Daoy (cell line): ENCODE measurements at regions not wholly inside any gene's neighbourhood (a gene's known extent, or its start where the extent isn't known, plus 50 kb on each side); places are given as distances from the start of the nearest gene placed in this dataset.
A peak's percentile ranks its signal among the peaks of the same experiment; 100 is the strongest.
"Not testable (repeated sequence)": the region's sequence is repeated elsewhere in the genome, so short reads cannot be mapped to it uniquely, and the experiment has no call there.

Source experiments
- DNase-seq: peaks from one replicate; pipeline ENCODE4 v3.0.0-alpha.2; 2015; ENCODE audit warnings: low read depth

DNA sequence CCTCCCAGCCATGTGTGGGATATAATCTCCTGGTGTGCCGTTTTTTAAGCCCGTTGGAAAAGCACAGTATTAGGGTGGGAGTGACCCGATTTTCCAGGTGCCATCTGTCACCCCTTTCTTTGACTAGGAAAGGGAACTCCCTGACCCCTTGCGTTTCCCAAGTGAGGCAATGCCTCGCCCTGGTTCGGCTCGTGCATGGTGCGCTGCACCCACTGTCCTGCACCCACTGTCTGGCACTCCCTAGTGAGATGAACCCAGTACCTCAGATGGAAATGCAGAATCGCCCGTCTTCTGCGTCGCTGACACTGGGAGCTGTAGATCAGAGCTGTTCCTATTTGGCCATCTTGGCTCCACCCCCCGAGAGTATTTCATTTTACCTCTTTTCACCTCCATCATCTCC, 1146.6 kb downstream of the BRINP3 start:
- not testable (repeated sequence) for DNase-seq

DNA sequence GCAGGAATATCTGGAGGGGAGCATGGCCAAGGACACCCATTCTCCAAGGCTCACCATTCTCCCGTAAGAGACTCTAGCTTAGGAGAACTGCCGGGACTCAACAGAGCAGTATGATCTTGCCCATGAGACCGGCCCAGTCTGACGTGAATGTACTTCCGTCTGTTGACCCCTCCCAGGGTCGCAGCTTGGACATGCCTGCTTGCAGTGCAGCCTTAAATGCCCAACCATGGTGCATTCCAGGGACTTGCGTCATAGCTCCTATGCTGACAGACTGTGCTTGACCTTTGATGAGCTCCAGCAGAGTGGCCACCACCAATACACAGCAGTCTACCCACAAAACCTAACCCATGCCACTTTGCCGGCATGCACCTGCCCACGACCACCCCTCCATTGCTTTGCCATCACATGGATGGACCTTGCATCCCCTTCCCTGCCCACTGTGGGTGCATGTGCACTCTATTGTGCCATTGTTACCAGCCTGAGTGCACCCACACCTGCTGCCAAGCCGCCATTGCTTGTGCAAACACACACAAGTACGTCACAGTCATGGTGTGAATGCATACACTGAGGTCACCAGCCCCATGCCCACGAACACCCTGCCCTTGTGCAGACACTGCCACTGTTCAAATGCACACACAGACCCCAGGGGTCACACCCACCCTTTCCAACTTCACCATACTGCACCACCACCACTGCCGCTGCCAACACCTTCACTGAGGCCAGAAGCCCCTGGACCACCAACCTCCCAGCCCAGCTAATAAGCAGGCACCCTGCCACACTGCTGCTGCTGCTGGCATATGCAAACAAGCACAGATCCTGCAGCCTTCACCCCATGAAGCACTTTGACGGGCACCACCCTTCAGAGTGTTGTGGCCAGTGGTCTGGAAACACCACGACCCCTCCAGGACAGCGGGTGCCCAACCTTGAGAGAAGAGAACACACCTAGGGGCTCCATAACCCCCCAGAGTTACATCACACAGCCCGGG, 1141.3 kb downstream of the BRINP3 start:
- no peak for DNase-seq

DNA sequence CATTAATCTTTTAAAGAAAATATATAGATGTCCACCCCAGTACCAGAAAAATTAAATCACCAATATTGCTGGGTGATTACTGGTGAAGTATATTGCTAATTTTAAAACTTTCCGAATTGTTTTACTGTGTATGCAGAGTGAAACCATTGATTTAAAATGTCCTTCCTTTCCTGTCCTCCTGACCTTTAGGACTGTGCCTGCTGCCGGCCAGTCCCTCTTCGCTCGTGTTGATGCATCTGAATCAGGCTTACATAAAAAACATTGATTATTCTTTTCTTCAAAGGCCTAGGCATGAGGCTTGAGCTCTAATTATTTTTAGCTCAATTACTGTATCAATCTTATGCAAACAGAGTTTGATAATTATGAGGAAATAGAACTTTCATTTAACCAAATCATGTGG, 1128.1 kb downstream of the BRINP3 start:
- DNase-seq = no peak

DNA sequence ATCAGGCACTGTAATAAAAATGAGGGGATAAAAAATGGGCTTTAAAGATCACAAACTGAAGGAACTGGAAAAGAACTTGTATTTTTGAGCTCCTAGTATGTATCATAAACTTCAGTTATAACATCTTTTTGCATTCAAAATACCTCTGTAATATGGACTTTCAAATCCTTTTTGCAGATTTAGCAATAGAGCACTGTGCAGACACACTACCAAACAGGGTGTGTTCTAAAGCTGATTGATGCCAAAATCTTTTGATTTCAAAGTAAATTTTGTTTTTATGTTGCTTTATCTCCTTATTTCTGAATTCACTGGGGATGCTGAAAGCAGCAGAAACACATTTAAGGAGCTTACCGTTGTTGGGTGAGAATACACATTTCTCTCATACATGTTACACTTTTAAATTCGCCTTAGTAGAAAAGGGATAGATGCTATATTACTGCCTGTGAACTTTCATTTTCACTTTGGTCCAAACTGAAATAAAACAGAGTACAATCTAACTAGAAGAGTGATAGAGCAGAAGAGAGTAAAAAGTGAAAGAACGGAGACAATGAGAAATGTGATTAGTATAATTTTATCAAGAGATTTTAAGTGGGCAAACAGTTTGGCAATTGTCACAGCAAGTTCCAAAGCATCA, 1126.6 kb downstream of the BRINP3 start:
- DNase-seq = no peak

DNA sequence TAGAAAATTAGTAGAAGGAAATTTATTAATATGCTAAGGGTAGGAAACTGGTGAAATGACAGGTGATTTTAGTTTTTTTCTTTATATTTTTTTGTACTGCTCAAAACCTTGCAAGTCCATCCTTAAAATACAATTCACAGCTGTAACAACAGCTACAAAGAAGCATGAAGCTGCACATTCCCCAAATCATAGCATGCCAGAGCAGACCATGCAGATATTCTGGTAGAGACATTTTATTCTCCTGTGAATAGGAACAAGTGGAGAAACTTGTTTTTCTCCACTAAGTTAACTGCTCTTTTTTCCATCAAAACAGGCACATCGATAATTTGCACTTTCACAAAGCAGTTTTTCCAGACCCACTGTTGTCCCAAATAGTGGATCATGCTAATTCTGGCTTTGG, 1125.7 kb downstream of the BRINP3 start:
- DNase-seq = no peak

DNA sequence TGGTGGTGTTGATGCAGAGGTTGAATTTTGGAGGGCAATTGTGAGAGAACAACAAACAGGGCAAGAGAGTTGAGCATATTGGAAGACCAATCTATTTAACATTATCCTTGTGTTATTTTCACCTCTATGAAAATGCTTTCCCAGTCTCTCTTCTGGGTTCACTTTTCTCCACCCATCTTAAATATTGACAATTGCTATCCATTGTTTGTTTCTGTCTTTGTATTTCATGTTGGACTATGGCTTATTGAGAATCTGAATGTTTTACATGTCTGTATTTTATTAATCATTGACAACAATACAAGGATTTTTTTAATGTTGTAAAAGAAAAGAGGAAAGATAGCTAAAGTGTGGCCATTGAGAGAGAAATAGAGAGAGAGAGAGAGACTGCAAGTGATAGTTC, 1121.5 kb downstream of the BRINP3 start:
- DNase-seq = no peak

DNA sequence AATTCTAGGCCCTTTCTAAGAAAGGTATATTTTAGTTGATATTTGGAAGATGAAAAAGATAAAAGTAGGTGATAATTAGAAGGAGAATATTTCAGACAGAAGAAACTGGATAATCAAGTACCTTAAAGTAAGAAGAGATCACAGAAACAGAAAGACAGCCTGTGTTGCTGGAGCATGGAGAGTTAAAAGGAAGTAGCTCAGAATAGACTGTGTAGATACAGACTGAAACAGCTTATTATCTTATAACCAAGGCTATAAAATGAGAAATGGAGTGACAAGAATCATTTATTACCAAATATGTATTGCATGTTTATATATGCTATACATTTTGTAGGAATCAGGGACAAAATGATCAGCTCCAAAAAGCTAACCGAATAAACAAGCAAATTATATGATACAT, 1120.3 kb downstream of the BRINP3 start:
- DNase-seq = no peak

DNA sequence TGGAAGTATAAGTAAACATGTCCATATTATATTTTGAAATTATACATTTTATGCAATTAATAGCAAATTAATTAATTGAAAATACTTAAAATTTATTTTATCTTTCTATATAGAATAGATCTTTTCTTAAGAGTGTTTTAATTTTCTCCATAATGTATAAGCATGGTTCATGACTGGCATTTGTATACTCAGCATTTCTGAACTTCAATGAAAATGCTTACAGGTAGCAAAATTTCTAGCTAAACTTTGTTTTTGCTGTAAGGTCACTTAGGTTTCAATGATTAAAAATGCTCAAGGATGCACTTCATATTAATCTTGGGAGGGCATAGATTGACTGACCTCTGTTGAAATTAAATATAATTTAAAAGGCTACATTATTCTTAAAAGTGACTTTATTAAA, 1108.1 kb downstream of the BRINP3 start:
- no peak for DNase-seq

DNA sequence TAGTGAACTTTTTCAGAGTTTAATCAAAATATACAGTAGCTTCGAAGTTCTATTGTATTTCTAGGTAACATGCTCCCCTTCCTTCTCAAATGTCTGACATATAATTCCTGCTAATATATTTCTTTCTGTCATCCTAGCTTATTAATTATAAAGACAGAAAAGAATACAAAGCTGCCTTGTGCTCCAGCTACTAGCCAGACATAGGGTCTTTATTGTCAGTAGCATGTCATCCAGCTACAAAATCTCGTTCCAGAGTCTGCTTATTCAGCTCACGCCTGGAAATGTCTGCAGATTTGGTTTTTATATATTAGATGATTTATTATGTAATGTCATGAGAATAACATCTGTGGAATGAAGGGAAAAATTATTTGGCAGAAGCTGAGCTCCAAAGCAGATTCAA, 1102.8 kb downstream of the BRINP3 start:
- no peak for DNase-seq

DNA sequence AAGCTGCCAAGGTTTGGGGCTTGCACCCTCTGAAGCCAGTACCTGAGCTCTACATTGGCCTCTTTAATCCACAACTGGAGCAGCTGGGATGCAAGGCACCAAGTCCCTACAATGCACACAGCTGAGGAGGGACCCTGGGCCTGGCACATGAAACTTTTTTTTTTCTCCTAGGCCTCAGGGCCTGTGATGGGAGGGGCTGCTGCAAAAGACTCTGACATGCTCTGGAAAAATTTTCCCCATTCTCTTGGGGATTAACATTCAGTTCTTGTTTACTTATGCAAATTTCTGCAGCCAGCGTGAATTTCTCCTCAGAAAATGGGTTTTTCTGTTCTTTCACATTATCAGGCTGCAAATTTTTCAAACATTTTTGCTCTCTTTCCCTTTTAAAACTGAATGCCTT, 1072.2 kb downstream of the BRINP3 start:
- no peak for DNase-seq

DNA sequence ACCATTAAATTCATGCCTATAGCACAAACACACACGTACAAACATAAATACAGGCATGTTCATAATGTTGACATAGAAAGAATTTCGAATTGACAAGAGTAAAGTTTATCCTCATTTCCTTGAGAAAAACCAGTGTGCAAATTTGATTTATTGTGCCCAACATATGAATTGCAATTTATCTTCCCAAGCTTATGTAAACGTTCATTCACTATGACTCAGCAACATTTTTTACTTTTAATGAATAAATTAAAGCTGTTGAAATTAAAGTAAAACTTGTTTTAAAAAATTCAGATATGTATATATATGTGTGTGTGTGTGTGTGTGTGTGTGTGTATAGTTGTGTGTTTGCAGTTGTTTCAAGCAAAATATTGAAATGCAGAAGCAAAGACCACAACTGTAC, 1067.9 kb downstream of the BRINP3 start:
- DNase-seq = no peak

DNA sequence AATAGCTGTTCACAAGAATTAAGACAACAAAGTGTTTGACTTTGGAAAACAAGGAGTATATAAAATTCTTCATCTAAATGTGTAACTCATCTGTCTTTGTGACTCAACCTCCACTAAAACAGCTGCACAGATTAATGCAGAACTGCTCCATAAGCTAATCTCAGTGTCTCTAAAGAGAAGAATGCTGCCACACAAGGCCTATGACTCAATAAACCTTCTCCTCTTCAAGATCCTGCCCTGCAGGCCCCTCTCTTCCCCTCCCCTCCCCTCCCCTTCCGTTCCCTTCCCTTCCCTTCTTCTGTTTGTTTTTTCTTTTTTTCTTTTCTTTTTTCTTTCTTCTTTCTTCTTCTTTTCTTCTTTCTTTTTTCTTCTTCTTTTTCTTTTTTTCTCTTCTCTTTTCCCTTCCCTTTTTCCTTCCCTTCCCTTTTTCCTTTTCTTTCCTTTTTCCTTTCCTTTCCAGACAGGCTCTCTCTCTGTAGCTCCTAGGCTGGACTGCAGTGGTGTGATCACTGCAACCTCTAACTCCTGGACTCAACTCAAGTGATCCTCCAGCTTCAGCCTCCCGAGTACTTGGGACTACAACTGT, 1052.8 kb downstream of the BRINP3 start:
- peak; percentile 28 for DNase-seq

DNA sequence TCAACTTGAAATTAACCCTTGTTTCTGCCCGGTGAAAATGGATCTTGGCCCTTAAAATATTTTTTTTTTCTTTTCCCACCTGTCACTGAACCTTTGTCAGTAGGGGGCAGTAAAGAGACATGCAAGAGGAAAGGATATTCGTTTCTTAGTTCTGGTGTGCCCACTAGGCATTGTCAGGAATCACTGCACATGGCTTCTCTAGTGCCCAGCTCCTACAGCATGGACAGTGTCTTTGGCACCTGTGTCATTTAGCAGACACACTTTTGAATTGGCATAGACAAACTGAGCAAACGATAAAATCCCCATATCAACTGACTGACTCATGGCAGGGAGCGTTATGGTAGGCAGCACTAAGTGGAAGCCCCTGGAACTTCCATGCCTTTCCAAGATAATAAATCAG, 1048.1 kb downstream of the BRINP3 start:
- peak; percentile 49 for DNase-seq

DNA sequence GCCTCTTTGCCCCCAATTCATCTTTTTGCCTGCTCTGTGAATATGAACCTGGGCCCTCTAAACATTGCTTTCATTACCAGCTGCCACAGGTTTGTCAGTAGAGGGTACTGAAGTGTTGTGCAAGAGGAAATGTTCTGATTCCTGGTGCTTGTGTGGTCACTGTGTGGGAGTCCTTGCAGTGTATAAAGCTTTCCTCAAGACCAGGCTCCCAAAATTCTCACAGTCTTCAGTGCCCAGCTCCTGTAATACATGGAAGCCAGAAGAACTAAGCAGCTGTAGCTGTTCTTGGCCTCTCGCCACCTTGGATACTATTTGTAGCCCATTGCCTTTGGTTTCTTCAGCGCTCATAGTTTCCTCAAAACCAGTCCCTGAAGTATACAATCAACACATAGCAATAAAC, 1046.2 kb downstream of the BRINP3 start:
- DNase-seq = no peak

DNA sequence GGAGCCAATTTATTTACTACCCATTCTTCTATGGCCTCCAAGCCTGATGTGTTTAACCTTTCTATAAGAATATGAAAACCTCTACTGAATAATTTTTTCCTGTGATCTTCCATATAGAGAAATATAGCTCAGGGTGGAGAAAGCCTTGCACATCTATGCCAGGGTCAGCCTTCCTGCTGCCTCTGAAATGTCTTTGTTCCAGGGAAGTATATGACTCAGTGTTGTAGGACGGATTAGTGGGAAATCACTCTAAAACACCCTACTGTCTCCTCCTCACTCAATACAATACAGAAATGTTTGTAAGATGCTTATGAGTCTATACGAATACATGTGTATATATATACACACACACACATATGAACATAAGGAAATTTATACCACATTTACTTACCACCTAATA, 1044.9 kb downstream of the BRINP3 start:
- no peak for DNase-seq

DNA sequence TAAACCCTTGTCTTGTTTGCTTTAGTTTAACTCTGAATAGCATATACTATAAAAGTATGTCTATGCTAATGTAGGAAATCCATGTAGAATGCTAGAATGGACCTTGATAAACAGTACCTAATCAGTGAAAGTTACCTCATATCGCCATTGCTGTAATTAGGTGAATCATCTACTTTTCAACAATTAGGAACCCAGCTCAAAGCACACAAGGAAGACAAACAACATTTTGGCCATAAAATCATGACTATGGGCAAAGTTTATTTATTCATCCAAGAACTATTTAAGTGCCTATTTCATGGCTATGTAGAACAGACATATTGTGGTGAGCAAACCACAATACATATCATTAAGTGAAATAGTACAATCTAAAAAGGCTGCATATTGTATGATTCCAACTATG, 1043.2 kb downstream of the BRINP3 start:
- peak; percentile 32 for DNase-seq

DNA sequence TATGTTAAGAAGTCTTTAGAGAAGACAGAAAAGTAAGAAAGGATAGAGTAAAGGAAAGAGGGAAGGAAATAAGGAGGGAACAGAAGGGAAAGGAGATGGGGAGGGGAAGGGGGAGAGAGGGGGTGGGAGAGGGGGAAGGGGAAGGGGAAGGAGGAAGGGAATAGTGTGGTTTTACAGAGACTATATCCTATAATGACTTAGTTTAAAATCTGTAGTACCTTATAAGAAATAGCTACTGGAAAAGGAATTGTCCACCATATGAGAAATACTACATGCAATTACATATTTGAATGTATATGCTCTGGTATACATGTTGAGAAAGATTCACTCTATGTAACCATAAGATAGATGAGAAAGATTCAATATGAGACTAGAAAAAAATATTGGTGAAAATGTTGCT, 1042.3 kb downstream of the BRINP3 start:
- DNase-seq = no peak

DNA sequence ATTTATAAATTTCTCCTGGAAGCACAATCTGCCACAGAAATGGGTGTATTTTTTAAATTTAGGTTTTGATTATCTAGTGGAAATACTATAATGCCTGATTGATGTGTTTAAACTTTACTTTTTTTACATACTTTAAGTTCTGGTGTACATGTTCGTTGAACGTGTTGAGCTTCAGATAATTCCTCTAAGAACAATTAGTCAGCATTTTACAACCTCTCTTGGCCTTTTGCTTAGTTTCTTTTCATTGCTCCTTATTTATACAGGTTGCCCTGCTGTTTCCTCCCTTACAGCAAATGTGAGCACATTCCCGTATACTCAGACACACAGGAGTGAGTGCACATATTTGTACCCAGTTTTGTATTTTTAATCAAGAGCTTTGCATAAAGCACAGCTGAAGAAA, 1038.9 kb downstream of the BRINP3 start:
- no peak for DNase-seq

DNA sequence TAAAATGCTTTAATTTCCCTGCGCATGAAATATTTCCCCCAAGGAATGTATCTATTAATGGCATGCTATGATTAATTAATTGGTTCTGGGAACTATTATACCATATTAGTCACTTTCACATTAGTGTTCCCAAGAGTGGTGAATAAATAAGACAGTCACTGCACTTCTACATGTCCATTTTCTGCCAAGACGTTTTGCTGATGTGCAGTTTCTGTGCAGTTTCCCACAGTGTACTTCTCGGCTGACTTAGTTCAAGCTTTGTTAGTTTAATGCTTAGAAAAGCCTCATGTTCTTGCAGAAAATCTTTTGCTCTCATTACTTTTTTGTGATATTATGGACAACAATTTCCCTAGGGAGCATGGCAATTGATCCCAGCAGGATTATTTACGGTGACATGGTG, 1014.5 kb downstream of the BRINP3 start:
- DNase-seq = no peak

DNA sequence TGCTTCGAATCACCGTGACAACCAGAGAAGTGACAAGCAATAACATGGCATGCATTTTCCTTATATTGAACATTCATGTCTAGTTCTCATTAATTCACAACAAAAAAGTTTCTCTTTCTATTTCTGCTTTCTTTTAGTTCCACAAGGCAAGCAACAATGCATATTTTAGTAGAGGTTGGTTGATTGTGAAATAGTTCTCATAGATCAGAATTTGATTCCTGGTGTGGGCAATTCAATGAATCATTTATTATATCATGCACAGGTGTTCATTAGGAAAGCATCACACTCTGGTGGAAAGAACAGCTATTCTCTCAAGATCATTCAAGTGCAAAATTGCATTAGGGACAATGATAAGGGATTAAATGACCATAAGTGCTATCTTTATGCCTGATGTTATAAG, 980.9 kb downstream of the BRINP3 start:
- DNase-seq = no peak

DNA sequence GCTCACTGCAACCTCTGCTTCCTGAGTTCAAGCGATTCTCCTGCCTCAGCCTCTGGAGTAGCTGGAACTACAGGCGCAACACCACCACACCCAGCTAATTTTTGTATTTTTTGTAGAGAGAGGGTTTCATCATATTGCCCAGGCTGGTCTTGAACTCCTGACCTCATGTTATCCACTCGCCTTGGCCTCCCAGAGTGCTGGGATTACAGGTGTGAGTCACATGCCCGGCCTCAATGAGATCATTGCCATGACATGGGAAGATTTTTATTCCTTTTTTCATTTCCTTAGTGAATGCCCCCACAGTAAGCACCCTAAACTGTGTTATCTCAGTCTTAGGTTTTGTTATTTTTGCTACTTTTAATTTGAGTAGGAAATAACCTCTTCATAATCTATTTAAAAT, 977.9 kb downstream of the BRINP3 start:
- peak; percentile 73 for DNase-seq

DNA sequence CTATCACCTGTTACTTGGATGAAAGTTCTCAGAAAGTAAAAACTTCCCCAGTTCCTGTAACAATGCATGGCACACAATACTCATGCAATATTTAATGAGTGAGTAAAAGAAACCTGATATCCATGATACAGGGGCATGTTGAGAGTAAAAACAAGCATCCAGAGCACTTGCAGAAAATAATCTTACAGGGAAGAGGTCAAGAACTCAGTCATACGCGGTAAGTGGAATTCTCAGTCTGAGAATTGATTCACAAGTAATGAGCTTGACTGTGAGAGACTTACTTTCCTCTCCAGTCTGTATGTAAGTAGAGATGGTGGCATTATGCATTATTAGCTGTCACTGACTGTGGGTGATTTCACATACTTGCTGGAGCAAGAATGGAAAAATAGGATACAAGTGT, 976.9 kb downstream of the BRINP3 start:
- peak; percentile 55 for DNase-seq

DNA sequence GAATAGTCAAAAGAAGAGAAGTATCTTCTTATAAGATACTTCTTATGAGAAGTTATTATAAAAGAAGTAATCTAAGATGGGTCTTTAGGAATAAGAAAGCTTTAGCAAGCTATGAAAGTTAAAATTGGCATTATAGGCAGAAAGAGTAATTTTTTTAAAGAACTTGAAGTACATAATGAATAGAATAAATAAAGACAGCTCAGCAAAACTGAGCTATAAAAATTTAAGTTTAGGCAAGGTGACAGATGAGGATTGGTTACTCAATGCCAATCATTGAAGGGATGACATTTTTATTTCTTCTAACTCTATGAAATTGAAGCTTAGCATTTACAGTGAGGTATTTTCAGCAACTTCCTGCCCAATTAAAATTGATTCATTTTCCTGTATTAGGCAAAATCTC, 966.8 kb downstream of the BRINP3 start:
- DNase-seq = no peak
